H9 (cell line): ENCODE measurements at regions not wholly inside any gene's neighbourhood (a gene's known extent, or its start where the extent isn't known, plus 50 kb on each side); places are given as distances from the start of the nearest gene placed in this dataset.

Experiments
- DNase-seq: peaks from one replicate; pipeline ENCODE4 v3.0.0-alpha.2; 2017
- H2AFZ ChIP-seq: one replicate; pipeline ENCODE4 v1.6.1; 2013; ENCODE audit warnings: mild to moderate bottlenecking, low read length, control low read depth, moderate library complexity
- H2AK5ac ChIP-seq: 2 replicates; pipeline ENCODE4 v1.6.1; 2013; ENCODE audit warnings: low read length, control low read depth, mixed read lengths; ENCODE audit not compliant: insufficient read length
- H2BK120ac ChIP-seq: one replicate; pipeline ENCODE4 v1.6.1; 2013; ENCODE audit warnings: low read depth, mild to moderate bottlenecking, low read length, control low read depth, inconsistent platforms; ENCODE audit not compliant: poor library complexity, severe bottlenecking
- H2BK12ac ChIP-seq: 2 replicates; pipeline ENCODE4 v1.6.1; 2013; ENCODE audit warnings: low read length, control low read depth, mixed read lengths, low read depth; ENCODE audit not compliant: insufficient read length
- H2BK15ac ChIP-seq: 2 replicates; pipeline ENCODE4 v1.6.1; 2013; ENCODE audit warnings: low read depth, low read length, control low read depth
- H2BK20ac ChIP-seq: one replicate; pipeline ENCODE4 v1.6.1; 2013; ENCODE audit warnings: low read depth, mild to moderate bottlenecking, low read length, control low read depth, inconsistent platforms; ENCODE audit not compliant: poor library complexity, severe bottlenecking
- H2BK5ac ChIP-seq: 2 replicates; pipeline ENCODE4 v1.6.1; 2013; ENCODE audit warnings: low read length, control low read depth, mixed read lengths; ENCODE audit not compliant: insufficient read length
- H3K14ac ChIP-seq: 2 replicates; pipeline ENCODE4 v1.6.1; 2013; ENCODE audit warnings: low read length, control low read depth; ENCODE audit not compliant: insufficient read depth
- H3K18ac ChIP-seq: 2 replicates; pipeline ENCODE4 v1.6.1; 2013; ENCODE audit warnings: low read depth, mild to moderate bottlenecking, mixed read lengths, low read length, control low read depth; ENCODE audit not compliant: insufficient read length
- H3K23ac ChIP-seq: 2 replicates; pipeline ENCODE4 v1.6.1; 2013; ENCODE audit warnings: low read length, control low read depth, mixed read lengths, low read depth; ENCODE audit not compliant: insufficient read length
- H3K23me2 ChIP-seq: 2 replicates; pipeline ENCODE4 v1.6.1; 2013; ENCODE audit warnings: low read depth, mild to moderate bottlenecking, mixed read lengths, low read length, control low read depth; ENCODE audit not compliant: insufficient read length, poor library complexity, severe bottlenecking
- H3K27ac ChIP-seq: 2 replicates; pipeline ENCODE4 v1.5.1; 2013; ENCODE audit warnings: low read length, control low read depth, mixed read lengths, low read depth; ENCODE audit not compliant: insufficient read length
- H3K27me3 ChIP-seq: 2 replicates; pipeline ENCODE4 v1.6.1; 2013; ENCODE audit warnings: low read length, control low read depth, inconsistent platforms; ENCODE audit not compliant: insufficient read depth
- H3K4ac ChIP-seq: 2 replicates; pipeline ENCODE4 v1.6.1; 2013; ENCODE audit warnings: low read depth, mild to moderate bottlenecking, control low read depth, inconsistent platforms, low read length, moderate library complexity
- H3K4me1 ChIP-seq: 2 replicates; pipeline ENCODE4 v1.6.1; 2013; ENCODE audit warnings: low read length, control low read depth, inconsistent platforms; ENCODE audit not compliant: insufficient read depth
- H3K4me2 ChIP-seq: 2 replicates; pipeline ENCODE4 v1.6.1; 2013; ENCODE audit warnings: low read length, control low read depth, mixed read lengths; ENCODE audit not compliant: insufficient read length, insufficient read depth
- H3K56ac ChIP-seq: 2 replicates; pipeline ENCODE4 v1.6.1; 2013; ENCODE audit warnings: low read depth, mild to moderate bottlenecking, mixed read lengths, low read length, control low read depth; ENCODE audit not compliant: insufficient read length
- H3K79me1 ChIP-seq: 2 replicates; pipeline ENCODE4 v1.6.1; 2013; ENCODE audit warnings: low read depth, mild to moderate bottlenecking, moderate library complexity, low read length, control low read depth, inconsistent platforms; ENCODE audit not compliant: insufficient read depth, poor library complexity, severe bottlenecking
- H3K79me2 ChIP-seq: 2 replicates; pipeline ENCODE4 v1.6.1; 2013; ENCODE audit warnings: low read length, control low read depth, inconsistent platforms; ENCODE audit not compliant: insufficient read depth
- H3K9ac ChIP-seq: 2 replicates; pipeline ENCODE4 v1.6.1; 2013; ENCODE audit warnings: low read length, control low read depth, mixed read lengths; ENCODE audit not compliant: insufficient read length; ENCODE audit errors: extremely low read depth
- H3K9me3 ChIP-seq: one replicate; pipeline ENCODE4 v1.6.1; 2013; ENCODE audit warnings: low read depth, low read length, inconsistent platforms; ENCODE audit not compliant: control insufficient read depth
- H3T11ph ChIP-seq: one replicate; pipeline ENCODE4 v1.6.1; 2013; ENCODE audit warnings: mild to moderate bottlenecking, low read length, control low read depth, inconsistent platforms
- H4K20me1 ChIP-seq: one replicate; pipeline ENCODE4 v1.6.1; 2013; ENCODE audit not compliant: control insufficient read depth, insufficient read length, insufficient read depth
- H4K5ac ChIP-seq: 2 replicates; pipeline ENCODE4 v1.6.1; 2013; ENCODE audit warnings: low read depth, mild to moderate bottlenecking, mixed read lengths, low read length, control low read depth; ENCODE audit not compliant: insufficient read length
- H4K8ac ChIP-seq: replicated peaks from 2 replicates; pipeline ENCODE4 v1.6.1; 2013; ENCODE audit warnings: low read length, control low read depth, mixed read lengths, low read depth; ENCODE audit not compliant: insufficient read length
- H4K91ac ChIP-seq: 2 replicates; pipeline ENCODE4 v1.6.1; 2013; ENCODE audit warnings: low read depth, mild to moderate bottlenecking, moderate library complexity, mixed read lengths, low read length, control low read depth; ENCODE audit not compliant: insufficient read length
- H3K27ac Mint-ChIP-seq, 3 experiments: 2 replicates in 2 of 3; 3 replicates in 1 of 3; pipeline ENCODE4 v1.8.0; 2020 to 2021; ENCODE audit warnings: mixed read lengths in 3 of 3, mild to moderate bottlenecking in 1 of 3, moderate library complexity in 1 of 3
- H3K27me3 Mint-ChIP-seq: 2 replicates; pipeline ENCODE4 v1.8.0; 2021; ENCODE audit warnings: low read depth, mild to moderate bottlenecking, moderate library complexity, mixed read lengths
- H3K36me3 Mint-ChIP-seq, 3 experiments: 2 replicates in 2 of 3; 3 replicates in 1 of 3; pipeline ENCODE4 v1.8.0; 2020 to 2021; ENCODE audit warnings: low read depth in 3 of 3, mixed read lengths in 3 of 3; ENCODE audit not compliant: insufficient read depth in 1 of 3
- H3K4me1 Mint-ChIP-seq, 2 experiments: 2 replicates each; pipeline ENCODE4 v1.8.0; 2020; ENCODE audit warnings: mixed read lengths in 2 of 2
- H3K4me3 Mint-ChIP-seq, 2 experiments: 2 replicates in 1 of 2; 3 replicates in 1 of 2; pipeline ENCODE4 v1.8.0; 2020 to 2021; ENCODE audit warnings: mild to moderate bottlenecking in 2 of 2, mixed read lengths in 2 of 2, moderate library complexity in 1 of 2
- H3K9me3 Mint-ChIP-seq, 2 experiments: 2 replicates in 1 of 2; 3 replicates in 1 of 2; pipeline ENCODE4 v1.8.0; 2020; ENCODE audit warnings: mild to moderate bottlenecking in 2 of 2, mixed read lengths in 2 of 2, moderate library complexity in 1 of 2
- WGBS: extraction: QIAGEN DNeasy Blood & Tissue Kit; methylation state at CpG from one replicate; pipeline ENCODE4 v1.1.7; 2013; ENCODE audit warnings: missing lambda C conversion rate, low lambda C conversion rate, mixed read lengths; ENCODE audit not compliant: insufficient read length; ENCODE audit errors: extremely low coverage; 5-methylcytosine and 5-hydroxymethylcytosine counted together
- TF ChIP-seq, protein P1 (sequence below): fragments of 200-600 bp; sonication (generic); conservative IDR thresholded peaks from 3 replicates; pipeline ENCODE4 v1.8.0; 2021; ENCODE audit warnings: antibody characterized with exemption, mild to moderate bottlenecking

DNA sequence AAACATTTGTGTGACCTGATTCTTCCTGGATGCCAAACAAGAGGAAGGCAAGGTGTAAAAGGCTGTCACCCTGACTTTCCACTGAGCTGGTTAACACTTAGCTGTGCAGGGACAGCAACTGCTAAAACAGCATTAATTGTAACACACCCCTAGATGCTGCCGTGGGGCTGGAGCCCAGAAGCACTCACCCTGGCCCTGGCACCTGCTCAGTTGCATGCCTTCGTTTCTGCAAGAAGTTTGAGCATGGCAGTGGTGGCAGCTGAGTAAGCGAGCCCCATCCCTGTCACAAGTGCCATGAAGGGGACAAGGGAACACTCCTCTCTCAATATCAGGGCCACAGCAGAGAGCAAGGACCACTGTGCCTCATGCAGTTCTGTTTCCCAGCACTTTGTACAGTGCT, 330.2 kb downstream of the TMEM114 start:
- Histone ChIP-seq H3K27ac (no peak overlapping the region), H3K27me3 (no peaks in the 10 kb centered on the region), H4K5ac (no peak overlapping the region), H3K23ac (no peak overlapping the region), H3K18ac (no peak overlapping the region), H2BK15ac (no peak overlapping the region), H4K91ac (no peak overlapping the region), H3K4me2 (no peak overlapping the region), H2BK120ac (no peak overlapping the region), H3K9ac (no peak overlapping the region), H3K23me2 (no peaks in the 10 kb centered on the region), H3K4me1 (no peaks in the 10 kb centered on the region; the same call in 1 of the 2 replicates), H3K14ac (no peak overlapping the region), H3K79me2 (no peaks in the 10 kb centered on the region), H2BK20ac (no peak overlapping the region), H4K20me1 (no peaks in the 10 kb centered on the region), H3K9me3 (no peaks in the 10 kb centered on the region), H2AK5ac (no peak overlapping the region), H2BK5ac (no peak overlapping the region), H3K4ac (no peak overlapping the region), H3K56ac (no peak overlapping the region), H4K8ac (no peak overlapping the region), H3T11ph (no peak overlapping the region), H2BK12ac (no peak overlapping the region), H2AFZ (no peak overlapping the region), H3K79me1 (no peaks in the 10 kb centered on the region)
- Mint-ChIP-seq H3K36me3 (no peaks in the 10 kb centered on the region), H3K27ac (no peak overlapping the region), H3K4me3 (no peak overlapping the region), H3K4me1 (peaks cover 24 to 25% of the 10 kb centered on the region in 2 experiments), H3K9me3 (no peaks in the 10 kb centered on the region), H3K27me3 (peaks cover 6% of the 10 kb centered on the region)
- WGBS = no CpG with 5 or more reads among the region's 3 CpGs
- TF ChIP-seq, protein P1, sequence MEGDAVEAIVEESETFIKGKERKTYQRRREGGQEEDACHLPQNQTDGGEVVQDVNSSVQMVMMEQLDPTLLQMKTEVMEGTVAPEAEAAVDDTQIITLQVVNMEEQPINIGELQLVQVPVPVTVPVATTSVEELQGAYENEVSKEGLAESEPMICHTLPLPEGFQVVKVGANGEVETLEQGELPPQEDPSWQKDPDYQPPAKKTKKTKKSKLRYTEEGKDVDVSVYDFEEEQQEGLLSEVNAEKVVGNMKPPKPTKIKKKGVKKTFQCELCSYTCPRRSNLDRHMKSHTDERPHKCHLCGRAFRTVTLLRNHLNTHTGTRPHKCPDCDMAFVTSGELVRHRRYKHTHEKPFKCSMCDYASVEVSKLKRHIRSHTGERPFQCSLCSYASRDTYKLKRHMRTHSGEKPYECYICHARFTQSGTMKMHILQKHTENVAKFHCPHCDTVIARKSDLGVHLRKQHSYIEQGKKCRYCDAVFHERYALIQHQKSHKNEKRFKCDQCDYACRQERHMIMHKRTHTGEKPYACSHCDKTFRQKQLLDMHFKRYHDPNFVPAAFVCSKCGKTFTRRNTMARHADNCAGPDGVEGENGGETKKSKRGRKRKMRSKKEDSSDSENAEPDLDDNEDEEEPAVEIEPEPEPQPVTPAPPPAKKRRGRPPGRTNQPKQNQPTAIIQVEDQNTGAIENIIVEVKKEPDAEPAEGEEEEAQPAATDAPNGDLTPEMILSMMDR = no peak
- no peak for DNase-seq
